Neutrophil (primary cell): ENCODE measurements at regions not wholly inside any gene's neighbourhood (a gene's known extent, or its start where the extent isn't known, plus 50 kb on each side); places are given as distances from the start of the nearest gene placed in this dataset.

Experiments
- H3K27ac ChIP-seq: fragments of 200-600 bp; sonication (generic); 2 replicates; pipeline ENCODE4 v1.5.1; 2016; ENCODE audit warnings: mild to moderate bottlenecking, moderate library complexity
- H3K27me3 ChIP-seq: fragments of 200-600 bp; sonication (generic); 2 replicates; pipeline ENCODE4 v1.6.0; 2016; ENCODE audit warnings: mild to moderate bottlenecking
- H3K36me3 ChIP-seq: fragments of 200-600 bp; sonication (generic); 2 replicates; pipeline ENCODE4 v1.5.1; 2017
- H3K4me1 ChIP-seq, 2 experiments: fragments of 200-600 bp in 1 of 2; sonication (generic) in 1 of 2; 1 replicate in 1 of 2; 2 replicates in 1 of 2; pipeline versions ENCODE4 v1.5.1 to v1.6.1; 2013 to 2016; ENCODE audit warnings: low read depth in 1 of 2, low read length in 1 of 2, mild to moderate bottlenecking in 1 of 2, moderate library complexity in 1 of 2; ENCODE audit not compliant: control insufficient read depth in 1 of 2, insufficient read depth in 1 of 2
- H3K4me3 ChIP-seq, 2 experiments: fragments of 200-600 bp in 1 of 2; sonication (generic) in 1 of 2; 1 replicate in 1 of 2; 2 replicates in 1 of 2; pipeline ENCODE4 v1.5.1; 2013 to 2016; ENCODE audit warnings: low read depth in 1 of 2, low read length in 1 of 2, mild to moderate bottlenecking in 1 of 2, moderate library complexity in 1 of 2
- H3K9me3 ChIP-seq: fragments of 200-600 bp; sonication (generic); 2 replicates; pipeline ENCODE4 v1.5.1; 2016
- TF ChIP-seq, protein P1 (sequence below): fragments of 200-600 bp; sonication (generic); IDR thresholded peaks from 2 replicates; pipeline ENCODE4 v1.5.1; 2016; ENCODE audit warnings: antibody characterized with exemption

DNA sequence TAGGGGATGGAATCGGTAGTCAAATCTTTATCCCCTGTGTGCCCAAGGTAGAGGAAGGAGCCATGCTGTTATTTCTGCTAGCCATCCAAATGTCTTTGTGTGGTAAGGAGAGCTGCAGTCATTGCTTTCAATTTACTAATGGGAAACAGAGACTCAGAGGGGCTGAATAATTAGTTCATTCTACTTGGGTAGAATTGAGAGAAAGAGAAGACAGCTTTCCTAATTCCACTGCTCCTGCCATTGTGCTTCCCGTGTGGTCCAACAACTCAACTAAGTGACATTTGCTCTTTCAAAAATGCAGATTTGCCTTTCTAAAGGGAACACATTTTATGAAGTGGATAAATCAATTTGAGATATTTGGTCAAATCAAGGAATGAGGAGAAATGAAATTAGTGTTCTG is 136.1 kb downstream of the AQP4 start:
- TF ChIP-seq, protein P1, sequence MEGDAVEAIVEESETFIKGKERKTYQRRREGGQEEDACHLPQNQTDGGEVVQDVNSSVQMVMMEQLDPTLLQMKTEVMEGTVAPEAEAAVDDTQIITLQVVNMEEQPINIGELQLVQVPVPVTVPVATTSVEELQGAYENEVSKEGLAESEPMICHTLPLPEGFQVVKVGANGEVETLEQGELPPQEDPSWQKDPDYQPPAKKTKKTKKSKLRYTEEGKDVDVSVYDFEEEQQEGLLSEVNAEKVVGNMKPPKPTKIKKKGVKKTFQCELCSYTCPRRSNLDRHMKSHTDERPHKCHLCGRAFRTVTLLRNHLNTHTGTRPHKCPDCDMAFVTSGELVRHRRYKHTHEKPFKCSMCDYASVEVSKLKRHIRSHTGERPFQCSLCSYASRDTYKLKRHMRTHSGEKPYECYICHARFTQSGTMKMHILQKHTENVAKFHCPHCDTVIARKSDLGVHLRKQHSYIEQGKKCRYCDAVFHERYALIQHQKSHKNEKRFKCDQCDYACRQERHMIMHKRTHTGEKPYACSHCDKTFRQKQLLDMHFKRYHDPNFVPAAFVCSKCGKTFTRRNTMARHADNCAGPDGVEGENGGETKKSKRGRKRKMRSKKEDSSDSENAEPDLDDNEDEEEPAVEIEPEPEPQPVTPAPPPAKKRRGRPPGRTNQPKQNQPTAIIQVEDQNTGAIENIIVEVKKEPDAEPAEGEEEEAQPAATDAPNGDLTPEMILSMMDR: no peak
- Histone ChIP-seq H3K9me3 (no peaks in the 10 kb centered on the region), H3K36me3 (no peaks in the 10 kb centered on the region), H3K4me1 (no peaks in the 10 kb centered on the region), H3K4me3 (no peak overlapping the region), H3K27me3 (no peaks in the 10 kb centered on the region), H3K27ac (no peak overlapping the region)

DNA sequence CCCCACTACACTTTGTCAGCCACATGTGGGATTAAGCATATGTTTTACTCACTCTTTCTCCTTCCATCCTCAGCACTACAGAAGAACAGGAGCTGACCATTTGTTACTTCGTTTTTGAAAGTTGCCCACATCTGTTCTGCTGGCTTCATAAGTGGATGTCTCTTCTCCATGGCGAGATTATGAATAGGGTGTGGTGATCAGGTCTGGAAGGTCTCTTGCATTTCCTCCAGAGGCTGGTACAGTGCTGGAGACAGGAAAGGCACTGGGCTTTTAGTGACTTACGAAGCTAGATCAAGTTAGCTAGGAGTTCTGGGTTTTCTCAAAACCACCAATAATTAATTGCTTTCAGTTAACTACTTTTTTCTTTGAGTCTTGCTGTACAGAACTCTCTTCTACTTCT is 136.5 kb downstream of the AQP4 start:
- TF ChIP-seq, protein P1: no peak

DNA sequence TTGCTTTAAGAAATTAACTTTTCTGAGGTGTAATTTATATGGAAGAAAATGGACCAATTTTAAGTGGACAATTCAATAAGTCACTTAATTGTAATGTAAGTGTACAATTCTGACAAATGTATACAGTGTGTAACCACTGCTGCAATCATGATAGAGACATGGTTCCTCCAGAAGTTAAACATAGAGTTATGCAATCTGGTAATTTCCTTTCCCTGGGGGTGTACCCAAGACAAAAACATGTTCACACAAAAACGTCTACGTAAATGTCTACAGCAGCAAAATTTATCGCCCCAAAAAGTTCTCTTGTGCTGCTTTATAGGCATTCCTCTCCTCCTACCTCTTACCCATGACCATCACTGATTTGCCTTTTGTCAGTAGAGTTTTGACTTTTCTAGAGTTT is 141.5 kb downstream of the AQP4 start:
- H3K36me3 ChIP-seq: no peaks in the 10 kb centered on the region
- H3K4me3 ChIP-seq: no peak overlapping the region
- peaks cover 25 to 34% of the 10 kb centered on the region in 2 experiments for H3K4me1 ChIP-seq
- no peaks in the 10 kb centered on the region for H3K27me3 ChIP-seq
- TF ChIP-seq, protein P1: no peak
- H3K27ac ChIP-seq: peak overlapping the region; percentile 48
- H3K9me3 ChIP-seq: no peaks in the 10 kb centered on the region

More for the DNA sequence above, 136.5 kb downstream of the AQP4 start:
- H3K4me1 ChIP-seq: peaks cover 2 to 3% of the 10 kb centered on the region in 2 experiments
- no peak overlapping the region for H3K27ac ChIP-seq
- H3K27me3 ChIP-seq: no peaks in the 10 kb centered on the region
- no peak overlapping the region for H3K4me3 ChIP-seq
- H3K36me3 ChIP-seq: no peaks in the 10 kb centered on the region
- H3K9me3 ChIP-seq: no peaks in the 10 kb centered on the region

DNA sequence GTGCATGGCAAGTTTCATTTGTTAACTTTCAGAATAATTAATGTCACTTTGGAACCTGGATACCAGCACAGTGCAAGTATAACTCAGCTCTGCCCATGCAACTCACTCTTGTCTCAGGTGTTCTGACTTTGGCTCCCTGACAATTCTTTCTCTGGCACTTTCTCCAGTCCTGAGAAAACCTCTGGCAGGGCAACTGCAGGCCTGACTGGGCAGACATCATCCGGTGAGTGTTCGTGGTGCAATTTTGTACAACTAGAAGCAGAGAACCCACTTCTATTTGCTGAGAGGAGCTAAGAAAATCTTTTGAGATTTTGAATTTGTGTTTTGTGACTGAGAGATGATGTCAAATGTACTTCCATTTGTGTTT is 143.0 kb downstream of the AQP4 start:
- H3K4me3 ChIP-seq: no peak overlapping the region
- H3K27me3 ChIP-seq: no peaks in the 10 kb centered on the region
- peaks cover 25 to 34% of the 10 kb centered on the region in 2 experiments for H3K4me1 ChIP-seq
- no peak overlapping the region for H3K27ac ChIP-seq
- H3K9me3 ChIP-seq: no peaks in the 10 kb centered on the region
- TF ChIP-seq, protein P1: no peak
- no peaks in the 10 kb centered on the region for H3K36me3 ChIP-seq

DNA sequence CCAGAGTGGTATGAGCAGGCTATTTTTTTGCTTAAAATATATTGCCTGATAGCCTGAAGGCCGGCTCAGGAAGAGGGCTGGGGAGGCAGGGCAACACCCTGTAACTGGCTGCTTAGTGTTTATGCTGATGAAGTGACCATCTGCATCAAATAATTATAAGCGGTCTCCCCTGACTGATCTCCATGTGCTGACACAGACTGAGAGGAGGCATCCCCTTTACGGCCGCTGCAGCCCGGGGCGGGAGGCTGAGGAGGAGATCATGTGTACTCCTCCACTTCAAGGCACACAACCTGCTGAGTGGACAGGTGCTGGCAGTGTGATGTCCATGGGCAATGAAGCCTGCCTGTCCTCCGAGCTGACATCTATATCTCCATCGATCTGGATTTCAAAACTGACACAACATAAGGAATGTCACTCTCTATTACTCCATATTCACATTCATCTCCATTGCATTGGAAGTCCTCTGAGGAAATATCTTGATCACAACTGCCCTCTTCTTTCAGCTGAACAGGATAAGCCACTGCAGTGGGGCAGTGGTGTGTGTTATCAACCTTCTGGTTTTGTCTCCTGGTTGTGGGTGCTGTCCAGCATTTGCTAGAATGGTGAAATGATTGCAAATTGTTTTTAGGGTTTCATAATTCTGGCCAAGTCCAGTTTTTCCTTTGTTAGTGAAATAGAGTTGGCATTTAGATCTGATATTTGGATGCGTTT is 143.5 kb downstream of the AQP4 start:
- H3K4me1 ChIP-seq: peaks cover 25 to 34% of the 10 kb centered on the region in 2 experiments
- TF ChIP-seq, protein P1: no peak
- no peak overlapping the region for H3K27ac ChIP-seq
- no peaks in the 10 kb centered on the region for H3K9me3 ChIP-seq
- H3K27me3 ChIP-seq: no peaks in the 10 kb centered on the region
- no peaks in the 10 kb centered on the region for H3K36me3 ChIP-seq
- no peak overlapping the region for H3K4me3 ChIP-seq
